ENCODE measurements at regions not wholly inside any gene's neighbourhood (a gene's known extent, or its start where the extent isn't known, plus 50 kb on each side); places are given as distances from the start of the nearest gene placed in this dataset.

DNA sequence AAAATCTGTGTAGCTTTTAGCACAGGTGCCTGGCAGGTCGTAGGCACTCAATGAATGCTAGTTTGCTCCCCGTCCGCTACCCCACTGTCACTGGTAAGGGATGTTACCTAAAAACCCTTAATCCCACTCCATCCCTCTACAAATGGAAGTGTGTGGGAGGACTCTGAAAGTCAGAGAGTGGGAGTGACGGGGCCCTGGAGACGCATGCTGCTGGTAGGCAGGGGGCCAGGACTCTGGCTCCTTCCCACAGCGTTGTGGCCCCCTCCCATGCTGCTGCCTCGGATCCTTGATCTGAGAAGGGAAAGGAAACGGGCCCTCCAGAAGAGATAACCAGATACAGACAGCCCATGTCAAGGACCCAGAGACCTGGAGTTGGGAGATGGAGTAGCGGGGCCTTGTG lies 249.3 kb downstream of the HAUS1 start:
- TF ChIP-seq POLR2A (IDR thresholded peaks at IDR 0.05): no peak
- no peak for TF ChIP-seq POLR2AphosphoS5 (IDR thresholded peaks at IDR 0.05; ENCODE audit: insufficient read depth in 1 of 2, low read depth in 1 of 2)
- TF ChIP-seq, protein P1, sequence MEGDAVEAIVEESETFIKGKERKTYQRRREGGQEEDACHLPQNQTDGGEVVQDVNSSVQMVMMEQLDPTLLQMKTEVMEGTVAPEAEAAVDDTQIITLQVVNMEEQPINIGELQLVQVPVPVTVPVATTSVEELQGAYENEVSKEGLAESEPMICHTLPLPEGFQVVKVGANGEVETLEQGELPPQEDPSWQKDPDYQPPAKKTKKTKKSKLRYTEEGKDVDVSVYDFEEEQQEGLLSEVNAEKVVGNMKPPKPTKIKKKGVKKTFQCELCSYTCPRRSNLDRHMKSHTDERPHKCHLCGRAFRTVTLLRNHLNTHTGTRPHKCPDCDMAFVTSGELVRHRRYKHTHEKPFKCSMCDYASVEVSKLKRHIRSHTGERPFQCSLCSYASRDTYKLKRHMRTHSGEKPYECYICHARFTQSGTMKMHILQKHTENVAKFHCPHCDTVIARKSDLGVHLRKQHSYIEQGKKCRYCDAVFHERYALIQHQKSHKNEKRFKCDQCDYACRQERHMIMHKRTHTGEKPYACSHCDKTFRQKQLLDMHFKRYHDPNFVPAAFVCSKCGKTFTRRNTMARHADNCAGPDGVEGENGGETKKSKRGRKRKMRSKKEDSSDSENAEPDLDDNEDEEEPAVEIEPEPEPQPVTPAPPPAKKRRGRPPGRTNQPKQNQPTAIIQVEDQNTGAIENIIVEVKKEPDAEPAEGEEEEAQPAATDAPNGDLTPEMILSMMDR (IDR thresholded peaks at IDR 0.05): no peak
- intact Hi-C loops (cut with DNase I): no loop called here
- H3K36me3 ChIP-seq: no peaks in the 10 kb centered on the region
- DNase-seq (ENCODE audit: extremely low spot score in 2 of 2): no peak
- H3K4me3 ChIP-seq: no peak overlapping the region
- H3K27me3 ChIP-seq: no peaks in the 10 kb centered on the region
- H3K4me1 ChIP-seq: no peaks in the 10 kb centered on the region
- no peak overlapping the region for H3K27ac ChIP-seq
- no peaks in the 10 kb centered on the region for H3K9me3 ChIP-seq

DNA sequence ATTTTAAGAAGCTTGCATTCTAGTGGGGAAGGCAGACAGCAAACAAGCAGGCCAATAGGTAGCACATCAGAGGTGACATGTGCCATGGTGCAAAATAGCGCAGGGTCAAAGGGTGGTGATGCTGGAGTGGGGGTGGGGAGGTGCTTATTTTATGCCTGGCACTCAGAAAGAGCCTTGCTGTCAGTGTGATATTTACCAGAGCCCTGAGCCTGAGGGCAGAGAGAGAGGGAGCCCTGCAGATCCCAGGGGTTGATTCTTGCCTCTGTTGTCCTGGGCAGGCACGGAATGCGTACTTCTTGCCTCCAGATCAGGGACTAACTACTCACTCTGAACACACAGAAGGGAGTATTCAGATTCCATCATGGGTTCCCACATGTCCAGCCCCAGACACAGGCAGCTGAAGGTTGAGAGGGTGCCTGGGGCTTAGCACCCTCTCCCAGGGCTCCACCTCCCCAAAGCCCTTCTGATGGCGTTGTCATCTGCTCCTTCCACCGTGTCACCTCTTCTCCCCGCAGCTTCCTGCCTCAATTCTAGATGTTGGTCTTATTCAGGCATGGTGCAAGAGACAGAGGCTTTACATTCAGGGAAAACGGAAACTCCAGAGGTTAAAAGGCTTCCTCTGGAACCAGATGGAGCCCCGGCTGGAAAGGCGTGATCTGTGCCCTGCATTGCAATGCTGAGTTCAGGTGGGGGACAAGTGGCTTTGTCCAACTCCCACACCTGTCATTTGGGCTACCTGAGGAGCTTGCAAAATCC lies 252.3 kb downstream of the HAUS1 start:
- no peak overlapping the region for H3K4me3 ChIP-seq
- intact Hi-C loops (cut with DNase I): no loop called here
- H3K36me3 ChIP-seq: no peaks in the 10 kb centered on the region
- H3K27ac ChIP-seq: no peak overlapping the region
- H3K4me1 ChIP-seq: no peaks in the 10 kb centered on the region
- DNase-seq (ENCODE audit: extremely low spot score in 2 of 2): no peak
- TF ChIP-seq POLR2AphosphoS5 (IDR thresholded peaks at IDR 0.05; ENCODE audit: insufficient read depth in 1 of 2, low read depth in 1 of 2) (no peak), POLR2A (IDR thresholded peaks at IDR 0.05) (no peak)
- TF ChIP-seq, protein P1 (IDR thresholded peaks at IDR 0.05): no peak
- H3K9me3 ChIP-seq: no peaks in the 10 kb centered on the region
- H3K27me3 ChIP-seq: no peaks in the 10 kb centered on the region

GRCh38 chr18:46360102-46360699 lies 256.0 kb downstream of the HAUS1 start:
- Histone ChIP-seq H3K4me3 (no peak overlapping the region), H3K27ac (no peak overlapping the region), H3K9me3 (no peaks in the 10 kb centered on the region), H3K36me3 (no peaks in the 10 kb centered on the region), H3K27me3 (no peaks in the 10 kb centered on the region), H3K4me1 (no peaks in the 10 kb centered on the region)
- intact Hi-C loops (cut with DNase I): no loop called here
- TF ChIP-seq, protein P1 (IDR thresholded peaks at IDR 0.05): no peak
- no peak for TF ChIP-seq POLR2A (IDR thresholded peaks at IDR 0.05)
- no peak for TF ChIP-seq POLR2AphosphoS5 (IDR thresholded peaks at IDR 0.05; ENCODE audit: insufficient read depth in 1 of 2, low read depth in 1 of 2)
- no peak for DNase-seq (ENCODE audit: extremely low spot score in 2 of 2)

- TF ChIP-seq POLR2AphosphoS5 (IDR thresholded peaks at IDR 0.05; ENCODE audit: insufficient read depth in 1 of 2, low read depth in 1 of 2) (no peak), POLR2A (IDR thresholded peaks at IDR 0.05) (no peak)
- TF ChIP-seq, protein P1 (IDR thresholded peaks at IDR 0.05): no peak
- no peaks in the 10 kb centered on the region for H3K36me3 ChIP-seq
- no peak for DNase-seq (ENCODE audit: extremely low spot score in 2 of 2)
- intact Hi-C loops (cut with DNase I): no loop called here
- H3K27me3 ChIP-seq: no peaks in the 10 kb centered on the region
- no peaks in the 10 kb centered on the region for H3K4me1 ChIP-seq
- H3K27ac ChIP-seq: no peak overlapping the region
- H3K4me3 ChIP-seq: no peak overlapping the region
- H3K9me3 ChIP-seq: no peaks in the 10 kb centered on the region
Measured at GRCh38 chr18:46360866-46361265, 256.7 kb downstream of the HAUS1 start.

- Histone ChIP-seq H3K4me3 (no peak overlapping the region), H3K27me3 (no peaks in the 10 kb centered on the region), H3K4me1 (no peaks in the 10 kb centered on the region), H3K9me3 (no peaks in the 10 kb centered on the region), H3K36me3 (no peaks in the 10 kb centered on the region), H3K27ac (no peak overlapping the region)
- intact Hi-C loops (cut with DNase I): no loop called here
- no peak for DNase-seq (ENCODE audit: extremely low spot score in 2 of 2)
- TF ChIP-seq POLR2A (IDR thresholded peaks at IDR 0.05) (no peak), POLR2AphosphoS5 (IDR thresholded peaks at IDR 0.05; ENCODE audit: insufficient read depth in 1 of 2, low read depth in 1 of 2) (no peak)
- TF ChIP-seq, protein P1 (IDR thresholded peaks at IDR 0.05): no peak
Measured at GRCh38 chr18:46362533-46362932, 258.3 kb downstream of the HAUS1 start.

Measured in vagina (tissue), 2 donors.